ENCODE measurements at regions not wholly inside any gene's neighbourhood (a gene's known extent, or its start where the extent isn't known, plus 50 kb on each side); places are given as distances from the start of the nearest gene placed in this dataset. TPM values are rescaled to one million over a fixed set of nuclear protein-coding genes. Genes with fewer than 3 reads are reported as not detected.

DNA sequence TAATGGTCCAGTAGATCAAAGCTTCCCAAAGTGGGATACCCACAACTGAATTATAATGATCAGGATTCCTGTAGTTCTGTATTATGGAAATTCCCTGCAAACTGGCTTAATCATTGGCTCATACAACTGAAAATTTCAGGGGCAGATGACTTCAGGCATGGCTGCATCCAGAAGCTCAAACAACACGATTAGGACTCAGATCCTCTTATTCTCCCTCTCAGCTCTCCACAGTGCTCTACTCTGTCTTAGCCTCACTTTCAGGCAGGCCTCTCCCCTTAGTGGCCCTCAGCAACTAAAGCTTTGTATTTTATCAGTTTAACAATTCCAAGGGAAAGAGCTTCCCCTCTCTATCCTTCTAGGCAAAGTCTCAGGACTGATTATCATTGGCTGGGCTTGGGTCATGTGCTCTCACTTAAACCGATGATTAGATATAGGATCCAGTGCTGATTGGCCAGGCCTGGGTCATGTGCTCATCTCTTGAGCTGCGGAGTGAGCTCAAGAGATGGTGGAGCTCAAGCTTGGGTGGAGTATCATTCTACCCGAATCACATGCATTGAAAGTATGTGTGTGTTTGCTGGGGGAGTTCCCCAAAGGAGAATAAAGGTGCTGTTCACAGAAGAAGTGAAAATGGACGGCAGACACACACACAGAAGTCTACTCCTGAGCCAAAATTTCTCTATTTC is 57.9 kb upstream of the RUNX3 start:
- DNase-seq (ENCODE audit: low spot score) = no peak

DNA sequence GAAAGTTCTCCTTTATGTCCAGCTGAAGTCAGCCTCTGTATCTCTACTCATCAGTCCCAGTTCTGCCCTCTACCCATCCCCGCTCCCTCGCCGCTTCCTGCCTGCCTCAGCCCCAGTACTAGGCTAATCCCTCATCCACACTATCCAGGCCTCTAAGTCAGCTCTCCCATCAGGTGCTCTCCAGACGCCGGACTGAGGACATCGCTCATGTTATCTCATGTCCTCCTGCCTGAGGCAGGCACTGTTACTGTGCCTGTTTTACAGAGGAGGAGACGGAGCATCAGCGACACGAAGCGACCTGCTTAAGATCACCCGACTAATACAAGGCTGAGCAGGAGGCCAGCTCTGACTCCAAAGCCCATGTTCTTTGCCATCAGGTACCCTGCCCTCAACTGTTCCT is 57.3 kb upstream of the RUNX3 start:
- no peak for DNase-seq (ENCODE audit: low spot score)

DNA sequence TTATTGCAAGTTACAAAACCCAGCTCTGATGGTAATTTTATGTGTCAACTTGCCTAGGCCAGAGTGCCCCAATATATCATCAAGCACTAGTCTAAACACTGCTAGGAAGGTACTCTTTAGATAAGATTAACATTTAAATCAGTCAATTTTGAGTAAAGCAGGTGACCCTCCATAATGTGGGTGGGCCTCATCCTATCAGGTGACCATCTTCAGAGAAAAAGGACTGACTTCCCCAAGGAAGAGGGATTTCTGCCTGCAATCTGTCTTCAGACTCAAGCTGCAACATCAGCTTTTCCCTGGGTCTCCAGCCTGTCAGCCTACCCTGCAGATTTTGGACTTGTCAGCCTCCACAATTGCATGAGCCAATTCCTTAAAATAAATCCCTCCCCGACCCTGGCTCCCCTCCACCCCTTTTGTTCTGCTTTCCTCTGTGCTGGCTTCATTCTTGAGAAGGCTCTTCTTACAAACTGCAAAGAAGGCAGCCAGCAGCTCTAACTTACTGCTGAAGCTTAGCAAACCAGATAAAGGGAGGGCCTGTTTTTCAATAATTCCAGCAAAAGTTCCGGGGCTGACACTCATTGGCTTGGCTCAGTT is 56.4 kb upstream of the RUNX3 start:
- no peak for DNase-seq (ENCODE audit: low spot score)

DNA sequence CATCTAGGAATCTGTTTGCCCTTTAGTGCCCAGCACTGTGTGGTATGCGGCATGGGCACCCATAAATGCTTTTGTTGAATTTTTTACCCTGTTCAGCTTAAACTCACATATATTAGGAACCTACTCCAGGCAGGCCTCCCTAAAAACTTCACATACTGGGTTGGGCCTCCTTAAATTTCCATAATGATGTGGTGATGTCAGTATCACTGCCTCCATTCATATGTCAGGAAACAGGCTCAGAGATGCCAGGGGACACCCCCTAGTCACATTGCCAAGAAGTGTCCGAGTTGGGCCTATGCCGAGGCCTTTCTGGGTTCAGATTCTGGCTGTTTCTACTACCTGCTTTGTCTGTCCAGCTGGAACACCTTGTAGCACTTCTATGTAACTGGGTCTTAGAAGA is 55.7 kb upstream of the RUNX3 start:
- DNase-seq (ENCODE audit: low spot score) = no peak

DNA sequence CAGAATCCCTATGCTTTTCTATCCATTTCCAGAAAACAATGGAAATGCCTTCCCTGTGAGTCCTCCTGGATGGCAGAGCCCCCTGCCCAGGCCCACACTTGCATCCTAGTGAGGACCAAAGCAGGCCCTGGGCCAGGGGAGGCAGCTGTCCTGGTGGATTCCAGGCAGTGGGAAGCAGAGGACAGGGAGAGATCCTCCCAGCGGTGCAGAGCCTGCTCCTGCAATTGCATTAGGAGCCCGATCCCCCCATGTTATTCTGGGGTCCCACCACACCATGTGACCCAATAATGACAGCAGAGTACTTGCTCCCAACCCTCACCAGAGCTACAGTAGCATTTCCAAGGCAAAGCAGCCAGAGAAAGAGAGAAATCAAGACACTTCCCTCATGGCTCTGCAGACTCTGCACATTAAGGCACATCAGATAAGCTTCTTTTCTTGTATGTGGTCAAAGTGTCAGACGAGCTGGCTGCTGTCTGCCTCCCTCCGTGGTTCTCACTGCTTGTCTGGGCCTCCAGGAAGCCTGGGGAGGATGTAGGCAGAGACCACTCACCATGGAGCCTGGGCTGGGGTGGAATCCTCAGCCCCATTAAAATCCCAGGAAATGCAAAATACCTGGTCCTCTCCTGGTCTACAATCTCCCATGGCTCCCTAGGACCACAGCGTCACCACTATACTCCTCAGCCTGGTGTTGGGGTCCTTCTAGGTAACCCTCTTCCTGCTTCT is 54.9 kb upstream of the RUNX3 start:
- DNase-seq (ENCODE audit: low spot score) = no peak

DNA sequence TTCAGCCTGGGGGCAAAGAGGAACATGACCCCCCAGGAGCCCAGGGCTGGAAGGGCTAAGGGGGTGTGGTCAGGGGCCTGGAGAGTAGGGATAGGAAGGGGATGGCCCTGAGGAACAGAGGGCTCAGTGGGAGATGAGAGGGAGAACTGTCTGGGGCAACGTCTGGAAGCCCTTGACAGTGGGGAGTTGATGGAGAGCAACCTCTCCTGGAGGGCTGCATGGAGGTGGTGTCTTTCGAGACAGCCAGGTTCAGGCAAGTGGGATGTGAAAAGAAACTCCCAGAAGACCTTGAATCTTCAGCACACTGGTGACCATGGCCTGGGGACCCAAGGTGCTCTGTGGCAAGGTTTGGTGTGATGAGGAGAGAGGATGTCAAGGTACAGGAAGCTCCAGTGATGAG is 54.2 kb upstream of the RUNX3 start:
- DNase-seq (ENCODE audit: low spot score) = no peak

DNA sequence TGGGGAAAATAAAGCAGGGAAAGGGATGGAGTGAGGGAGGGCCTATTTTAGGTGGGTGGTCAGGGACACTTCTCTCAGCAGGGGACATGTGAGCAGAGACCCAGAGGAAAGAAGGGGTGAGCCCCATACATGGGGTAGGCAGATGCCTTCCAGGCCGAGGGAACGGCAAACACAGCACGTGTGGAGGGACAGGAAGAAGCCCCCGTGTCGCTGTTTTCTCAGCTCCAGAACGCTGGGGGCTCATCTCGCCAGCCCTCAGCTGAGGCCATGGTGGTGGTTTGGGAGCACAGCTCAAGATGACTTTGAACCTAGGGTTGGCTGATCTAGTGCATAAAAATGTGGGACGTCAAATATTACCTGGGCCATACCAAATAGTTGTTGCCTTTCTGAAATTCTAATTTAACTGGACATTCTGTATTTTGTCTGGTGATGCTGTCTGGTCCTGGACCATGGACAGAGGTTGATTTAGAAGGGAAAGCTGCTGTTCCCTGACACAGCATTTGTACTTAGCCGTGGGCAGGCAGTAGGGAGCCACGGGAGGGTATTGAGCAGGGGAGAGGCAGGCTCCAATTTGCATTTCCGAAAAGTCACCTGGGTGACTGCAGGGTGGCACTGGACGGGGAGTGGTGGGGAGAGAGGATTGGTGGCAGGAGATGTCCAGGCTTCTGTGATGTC is 53.1 kb upstream of the RUNX3 start:
- no peak for DNase-seq (ENCODE audit: low spot score)

DNA sequence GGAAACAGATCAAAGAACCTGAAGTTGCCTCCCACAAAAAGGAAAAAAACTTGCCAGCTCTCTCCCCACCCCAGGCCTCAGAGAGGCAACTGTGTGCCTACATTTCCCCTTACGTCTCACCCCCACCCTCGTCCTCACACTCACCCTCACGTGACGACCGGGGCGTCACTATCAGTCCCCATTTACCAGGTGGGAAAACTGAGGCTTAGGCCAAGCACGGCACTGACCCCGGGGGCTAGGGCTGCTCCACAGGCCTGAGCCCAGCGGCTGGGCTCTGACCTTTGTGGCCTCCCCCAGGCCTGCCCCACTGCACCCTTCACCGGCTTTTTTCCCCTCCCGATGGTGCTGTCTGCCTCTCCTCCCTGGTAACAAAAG is 51.5 kb upstream of the RUNX3 start:
- no peak for DNase-seq (ENCODE audit: low spot score)

DNA sequence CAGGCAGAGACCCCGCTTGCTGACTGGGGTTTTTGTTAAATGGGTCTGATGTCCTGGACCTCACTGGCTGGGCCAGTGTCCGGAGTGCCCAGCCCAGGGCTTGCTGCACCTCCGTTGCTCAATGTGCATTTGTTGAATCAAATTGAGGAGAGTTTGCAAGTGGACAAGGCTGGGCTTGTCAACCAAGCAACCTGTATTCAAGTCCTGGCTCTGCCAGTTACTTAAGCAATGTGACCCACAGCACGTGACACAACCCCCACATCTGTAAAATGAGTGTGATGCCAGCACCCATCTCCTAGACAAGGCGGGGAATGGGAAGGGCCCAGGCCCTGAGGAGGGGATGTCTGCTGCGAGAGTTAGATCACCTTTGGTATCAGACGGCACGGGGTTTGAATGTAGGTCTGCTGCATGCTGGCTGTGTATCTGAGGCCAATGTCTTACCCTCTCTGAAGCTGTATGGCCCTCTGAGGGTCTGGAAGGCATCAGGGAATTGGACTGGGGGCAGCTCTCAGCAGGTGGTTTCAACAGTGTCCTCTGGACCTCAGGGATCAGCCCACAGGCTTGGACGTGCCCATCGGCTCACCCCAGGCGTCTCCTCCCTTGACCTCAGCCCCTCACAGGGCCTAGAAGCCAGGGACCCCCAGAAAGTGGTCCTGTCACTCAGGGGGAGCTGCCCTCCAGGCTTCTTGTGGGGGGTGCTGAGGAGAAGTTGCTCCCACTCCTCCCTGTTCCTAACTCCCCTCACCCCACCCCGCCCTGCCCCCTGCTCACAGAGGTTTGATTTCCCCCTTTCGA is 51.0 kb upstream of the RUNX3 start:
- no peak for DNase-seq (ENCODE audit: low spot score)

Small RNAs in the stretch of these regions (small RNA-seq; reads per million reads assigned to genes)
- not detected for gene MIR4425

All from HT-29 (cell line).